Eye (tissue), 1 donor: ENCODE measurements at regions not wholly inside any gene's neighbourhood (a gene's known extent, or its start where the extent isn't known, plus 50 kb on each side); places are given as distances from the start of the nearest gene placed in this dataset.
"Not testable (repeated sequence)": the region's sequence is repeated elsewhere in the genome, so short reads cannot be mapped to it uniquely, and the experiment has no call there.

Experiments used
- DNase-seq: peaks from one replicate; pipeline ENCODE4 v3.0.0-alpha.2; 2015

- no peak for DNase-seq
These were observed 303.9 kb upstream of the DLGAP1 start for GRCh38 chr18:4758980-4759379.

GRCh38 chr18:4755848-4756247, 300.7 kb upstream of the DLGAP1 start:
- DNase-seq, result no peak

- DNase-seq, result not testable (repeated sequence)
These were observed 298.0 kb upstream of the DLGAP1 start for GRCh38 chr18:4753151-4753550.

- DNase-seq, result no peak
These were observed 296.4 kb upstream of the DLGAP1 start for GRCh38 chr18:4751523-4751922.

- no peak for DNase-seq
These were observed 295.6 kb upstream of the DLGAP1 start for GRCh38 chr18:4750393-4751346.

- DNase-seq, result no peak
These were observed 293.9 kb upstream of the DLGAP1 start for GRCh38 chr18:4748975-4749374.

GRCh38 chr18:4734903-4735302, 279.8 kb upstream of the DLGAP1 start:
- no peak for DNase-seq

- DNase-seq, result no peak
These were observed 278.9 kb upstream of the DLGAP1 start for GRCh38 chr18:4734021-4734420.

- DNase-seq, result no peak
These were observed 266.4 kb upstream of the DLGAP1 start for GRCh38 chr18:4721545-4721944.

- DNase-seq, result peak; percentile 58
These were observed 265.4 kb upstream of the DLGAP1 start for GRCh38 chr18:4720518-4720917.

GRCh38 chr18:4705894-4706293, 250.8 kb upstream of the DLGAP1 start:
- DNase-seq, result no peak

GRCh38 chr18:4704781-4705180, 249.7 kb upstream of the DLGAP1 start:
- DNase-seq, result no peak

- no peak for DNase-seq
These were observed 236.7 kb upstream of the DLGAP1 start for GRCh38 chr18:4691836-4692235.

GRCh38 chr18:4678685-4679084, 223.6 kb upstream of the DLGAP1 start:
- not testable (repeated sequence) for DNase-seq

GRCh38 chr18:4677006-4677405, 221.9 kb upstream of the DLGAP1 start:
- no peak for DNase-seq

GRCh38 chr18:4672162-4672561, 217.1 kb upstream of the DLGAP1 start:
- DNase-seq, result no peak

GRCh38 chr18:4658804-4659203, 203.7 kb upstream of the DLGAP1 start:
- no peak for DNase-seq

GRCh38 chr18:4653418-4653817, 198.3 kb upstream of the DLGAP1 start:
- DNase-seq, result no peak

GRCh38 chr18:4641771-4642368, 186.8 kb upstream of the DLGAP1 start:
- peak; percentile 1 for DNase-seq

GRCh38 chr18:4640349-4641012, 185.4 kb upstream of the DLGAP1 start:
- DNase-seq, result no peak

- no peak for DNase-seq
These were observed 184.7 kb upstream of the DLGAP1 start for GRCh38 chr18:4639628-4640310.

GRCh38 chr18:4638680-4639079, 183.6 kb upstream of the DLGAP1 start:
- no peak for DNase-seq

GRCh38 chr18:4637876-4638275, 182.8 kb upstream of the DLGAP1 start:
- no peak for DNase-seq
